ENCODE measurements at regions not wholly inside any gene's neighbourhood (a gene's known extent, or its start where the extent isn't known, plus 50 kb on each side); places are given as distances from the start of the nearest gene placed in this dataset.

DNA sequence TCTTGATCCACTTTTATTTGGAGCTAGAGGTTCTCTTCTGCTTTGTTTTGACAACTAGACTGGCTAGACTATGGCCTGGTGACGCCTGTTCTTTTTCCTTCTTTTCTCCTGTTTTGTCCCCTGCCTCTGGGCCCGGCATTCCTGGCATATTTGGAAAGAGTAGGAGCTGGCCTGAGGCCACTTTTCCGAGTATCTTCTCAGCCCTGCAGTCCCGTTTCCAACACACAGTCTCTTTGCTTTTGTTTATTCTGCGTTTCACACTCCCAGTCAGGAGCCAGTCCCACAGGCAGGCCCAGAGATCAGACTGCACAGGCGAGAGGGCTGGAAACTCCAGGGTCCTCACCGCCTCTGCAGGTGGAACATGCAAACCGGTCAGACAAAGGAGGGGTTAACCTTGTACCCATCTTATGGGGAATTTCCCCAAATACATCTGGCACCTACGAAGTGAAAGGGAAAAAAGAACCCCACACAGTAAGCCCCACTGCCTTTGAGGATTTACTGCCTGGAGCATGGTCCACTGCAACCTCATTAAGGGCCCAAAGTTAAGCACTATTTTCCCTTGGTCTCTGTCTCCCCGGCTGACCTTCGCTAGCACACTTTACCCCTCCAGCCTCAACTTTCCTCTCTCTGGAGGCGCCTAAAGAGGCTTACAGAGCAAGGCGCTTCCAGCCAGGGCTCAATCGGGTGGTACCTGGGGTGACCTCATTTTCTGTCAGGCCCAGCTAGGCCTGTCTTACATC lies 141.1 kb downstream of the TOMM20 start:
- no peak for TF ChIP-seq ZBTB7A (IDR thresholded peaks at IDR 0.05; ENCODE audit: low read depth)
- no peak for TF ChIP-seq CREB1 (IDR thresholded peaks at IDR 0.05; ENCODE audit: low read depth)
- TF ChIP-seq, protein P1, sequence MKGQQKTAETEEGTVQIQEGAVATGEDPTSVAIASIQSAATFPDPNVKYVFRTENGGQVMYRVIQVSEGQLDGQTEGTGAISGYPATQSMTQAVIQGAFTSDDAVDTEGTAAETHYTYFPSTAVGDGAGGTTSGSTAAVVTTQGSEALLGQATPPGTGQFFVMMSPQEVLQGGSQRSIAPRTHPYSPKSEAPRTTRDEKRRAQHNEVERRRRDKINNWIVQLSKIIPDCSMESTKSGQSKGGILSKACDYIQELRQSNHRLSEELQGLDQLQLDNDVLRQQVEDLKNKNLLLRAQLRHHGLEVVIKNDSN (IDR thresholded peaks at IDR 0.05), result no peak
- no peak for TF ChIP-seq FOXM1 (IDR thresholded peaks at IDR 0.05; ENCODE audit: borderline replicate concordance, low read depth)
- no peak for TF ChIP-seq CEBPB (IDR thresholded peaks at IDR 0.05)
- peak; percentile 36; the same call in 1 of the 2 replicates for TF ChIP-seq TCF12 (IDR thresholded peaks at IDR 0.05; ENCODE audit: low read depth)
- TF ChIP-seq EP300 (IDR thresholded peaks at IDR 0.05; ENCODE audit: borderline replicate concordance), result no peak
- TF ChIP-seq REST (IDR thresholded peaks at IDR 0.05; ENCODE audit: low read depth), result no peak
- peak; percentile 94 for TF ChIP-seq TEAD4 (IDR thresholded peaks at IDR 0.05)
- TF ChIP-seq YY1 (IDR thresholded peaks at IDR 0.05; ENCODE audit: low read depth), result no peak
- TF ChIP-seq TAF1 (IDR thresholded peaks at IDR 0.05; ENCODE audit: low read depth), result no peak
- TF ChIP-seq EGR1 (IDR thresholded peaks at IDR 0.05), result no peak
- 0 out of 2 replicates have a peak, but pooled peaks have one; percentile 31 for TF ChIP-seq MAX (IDR thresholded peaks at IDR 0.05)
- peak; percentile 14 for TF ChIP-seq RAD21 (IDR thresholded peaks at IDR 0.05; ENCODE audit: low read depth)
- peak; percentile 73 for TF ChIP-seq NFIC (IDR thresholded peaks at IDR 0.05)

DNA sequence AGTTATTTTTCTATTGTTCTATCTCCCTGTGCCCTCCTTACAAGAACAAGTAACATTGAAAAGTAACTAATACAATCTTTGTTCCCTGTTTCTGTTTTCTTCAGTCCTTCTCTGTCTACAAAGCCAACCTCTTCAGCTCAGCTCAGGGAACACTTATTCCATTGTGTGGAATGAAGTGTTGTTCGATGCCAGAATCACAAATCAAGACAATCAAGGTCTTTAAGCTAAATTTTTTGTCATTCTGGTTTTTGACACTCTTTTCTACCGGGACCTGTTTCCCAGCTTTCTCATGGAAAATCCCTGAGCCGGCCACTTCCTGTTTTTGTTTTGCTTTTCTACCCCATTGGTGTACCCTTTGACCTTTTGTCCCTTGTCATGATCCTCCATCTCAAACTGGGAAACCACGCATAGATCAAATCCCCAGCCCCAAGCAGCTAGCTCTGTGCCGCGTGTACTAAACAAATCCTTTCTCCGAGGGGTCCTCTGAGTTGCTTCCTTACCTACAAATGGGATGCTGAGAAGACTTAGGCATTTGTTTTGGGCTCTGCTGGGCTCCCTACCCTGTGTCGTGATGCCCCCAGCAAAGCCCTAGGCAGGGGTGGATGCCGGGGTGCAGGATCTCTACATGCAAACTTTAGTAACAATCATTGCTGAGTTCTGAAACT lies 141.8 kb downstream of the TOMM20 start:
- TF ChIP-seq, protein P1 (IDR thresholded peaks at IDR 0.05), result no peak
- TF ChIP-seq RAD21 (IDR thresholded peaks at IDR 0.05; ENCODE audit: low read depth) (no peak), MAX (IDR thresholded peaks at IDR 0.05) (no peak), YY1 (IDR thresholded peaks at IDR 0.05; ENCODE audit: low read depth) (no peak), CEBPB (IDR thresholded peaks at IDR 0.05) (no peak), EGR1 (IDR thresholded peaks at IDR 0.05) (no peak), NFIC (IDR thresholded peaks at IDR 0.05) (no peak), EP300 (IDR thresholded peaks at IDR 0.05; ENCODE audit: borderline replicate concordance) (no peak), REST (IDR thresholded peaks at IDR 0.05; ENCODE audit: low read depth) (no peak), TAF1 (IDR thresholded peaks at IDR 0.05; ENCODE audit: low read depth) (no peak), ZBTB7A (IDR thresholded peaks at IDR 0.05; ENCODE audit: low read depth) (no peak), FOXM1 (IDR thresholded peaks at IDR 0.05; ENCODE audit: borderline replicate concordance, low read depth) (no peak), TCF12 (IDR thresholded peaks at IDR 0.05; ENCODE audit: low read depth) (no peak), CREB1 (IDR thresholded peaks at IDR 0.05; ENCODE audit: low read depth) (no peak), TEAD4 (IDR thresholded peaks at IDR 0.05) (no peak)

DNA sequence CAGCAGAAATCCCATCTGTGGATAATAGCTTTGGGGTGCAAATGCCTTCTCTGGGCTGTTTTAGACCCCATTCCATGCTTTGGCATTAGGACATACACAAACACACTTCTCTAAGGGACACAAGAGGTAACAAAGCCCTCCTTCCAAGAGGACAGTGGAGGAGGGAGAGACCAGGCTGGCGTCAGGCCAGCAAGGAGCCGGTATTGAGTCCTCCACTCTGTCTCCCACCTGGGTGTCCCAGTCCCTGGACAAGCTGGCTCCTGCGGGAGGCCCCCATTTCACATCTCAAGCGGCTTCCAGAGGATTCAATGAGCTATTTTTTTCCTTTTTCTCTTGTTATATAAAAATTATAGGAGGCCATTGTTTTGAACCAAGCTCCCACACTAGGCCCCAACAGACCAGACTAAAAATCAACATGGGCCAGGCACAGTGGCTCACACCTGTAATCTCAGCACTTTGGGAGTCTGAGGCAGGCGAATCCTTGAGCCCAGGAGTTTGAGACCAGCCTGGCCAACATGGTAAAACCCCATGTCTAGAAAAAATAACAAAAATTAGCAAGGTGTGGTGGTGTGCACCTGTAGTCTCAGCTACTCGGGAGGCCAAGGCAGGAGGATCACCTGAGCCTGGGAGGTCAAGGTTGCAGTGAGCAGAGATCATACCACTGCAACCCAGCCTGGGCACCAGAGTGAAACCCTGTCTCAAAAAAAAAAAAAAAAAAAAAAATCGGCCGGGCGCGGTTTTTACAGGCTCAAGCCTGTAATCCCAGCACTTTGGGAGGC lies 142.9 kb downstream of the TOMM20 start:
- TF ChIP-seq EP300 (IDR thresholded peaks at IDR 0.05; ENCODE audit: borderline replicate concordance) (no peak), FOXM1 (IDR thresholded peaks at IDR 0.05; ENCODE audit: borderline replicate concordance, low read depth) (no peak), TEAD4 (IDR thresholded peaks at IDR 0.05) (no peak), NFIC (IDR thresholded peaks at IDR 0.05) (no peak), ZBTB7A (IDR thresholded peaks at IDR 0.05; ENCODE audit: low read depth) (no peak), MAX (IDR thresholded peaks at IDR 0.05) (no peak), YY1 (IDR thresholded peaks at IDR 0.05; ENCODE audit: low read depth) (no peak), TAF1 (IDR thresholded peaks at IDR 0.05; ENCODE audit: low read depth) (no peak), CREB1 (IDR thresholded peaks at IDR 0.05; ENCODE audit: low read depth) (no peak), EGR1 (IDR thresholded peaks at IDR 0.05) (no peak), CEBPB (IDR thresholded peaks at IDR 0.05) (no peak), REST (IDR thresholded peaks at IDR 0.05; ENCODE audit: low read depth) (no peak)
- TF ChIP-seq, protein P1 (IDR thresholded peaks at IDR 0.05), result no peak
